ENCODE measurements at regions not wholly inside any gene's neighbourhood (a gene's known extent, or its start where the extent isn't known, plus 50 kb on each side); places are given as distances from the start of the nearest gene placed in this dataset.

- TF ChIP-seq CTCF (IDR thresholded peaks at IDR 0.05; ENCODE audit: poor library complexity, severe bottlenecking) = no peak
- TF ChIP-seq EZH2 (IDR thresholded peaks at IDR 0.05; ENCODE audit: borderline replicate concordance, insufficient read depth, low read length, poor library complexity, severe bottlenecking) = no peak
- TF ChIP-seq TAF1 (IDR thresholded peaks at IDR 0.05; ENCODE audit: low read depth) = no peak
- no peak for TF ChIP-seq MXI1 (conservative IDR thresholded peaks at IDR 0.05; ENCODE audit: poor library complexity, severe bottlenecking)
- TF ChIP-seq SMC3 (conservative IDR thresholded peaks at IDR 0.05; ENCODE audit: poor library complexity) = no peak
- no peak for TF ChIP-seq REST (IDR thresholded peaks at IDR 0.05; ENCODE audit: borderline replicate concordance)
Measured at GRCh38 chrX:113726898-113727297, 857.0 kb upstream of the HTR2C start.
